ENCODE measurements at regions not wholly inside any gene's neighbourhood (a gene's known extent, or its start where the extent isn't known, plus 50 kb on each side); places are given as distances from the start of the nearest gene placed in this dataset.

- no CpG with 5 or more reads among the region's 1 CpG for WGBS (ENCODE audit: extremely low coverage, insufficient read length, low lambda C conversion rate)
- Histone ChIP-seq H4K8ac (replicated peaks; ENCODE audit: insufficient read length, low read depth, low read length) (no peak overlapping the region), H2AFZ (ENCODE audit: low read length) (no peak overlapping the region)
Measured at GRCh38 chr12:86741531-86741930, 485.3 kb upstream of the MGAT4C start.

More at GRCh38 chr12:86741531-86741930, 485.3 kb upstream of the MGAT4C start:
- H2BK120ac ChIP-seq (ENCODE audit: low read depth, low read length, poor library complexity, severe bottlenecking), result no peak overlapping the region
- no peaks in the 10 kb centered on the region for H3K79me1 ChIP-seq (ENCODE audit: insufficient read depth, low read depth, low read length, poor library complexity, severe bottlenecking)
- no peaks in the 10 kb centered on the region for H3K9me3 ChIP-seq (ENCODE audit: control insufficient read depth, low read depth, low read length)
- H3K27ac ChIP-seq (ENCODE audit: insufficient read length, low read depth, low read length), result no peak overlapping the region
- H3K56ac ChIP-seq (ENCODE audit: insufficient read length, low read depth, low read length), result no peak overlapping the region
- no peak overlapping the region for H2BK12ac ChIP-seq (ENCODE audit: insufficient read length, low read depth, low read length)
- no peak overlapping the region for H3K18ac ChIP-seq (ENCODE audit: insufficient read length, low read depth, low read length)
- Mint-ChIP-seq H3K9me3 (no peaks in the 10 kb centered on the region), H3K4me1 (0 out of 4 replicates have a peak, but pooled peaks cover 0 to 6% of the 10 kb centered on the region in 2 experiments), H3K27ac (no peak overlapping the region), H3K27me3 (ENCODE audit: low read depth) (no peaks in the 10 kb centered on the region), H3K36me3 (ENCODE audit: insufficient read depth in 1 of 3, low read depth in 3 of 3) (no peaks in the 10 kb centered on the region), H3K4me3 (no peak overlapping the region)
- H3T11ph ChIP-seq (ENCODE audit: low read length), result no peak overlapping the region
- H4K91ac ChIP-seq (ENCODE audit: insufficient read length, low read depth, low read length), result no peak overlapping the region
- H3K23ac ChIP-seq (ENCODE audit: insufficient read length, low read depth, low read length), result no peak overlapping the region
- no peaks in the 10 kb centered on the region for H4K20me1 ChIP-seq (ENCODE audit: control insufficient read depth, insufficient read depth, insufficient read length)
- no peak overlapping the region for H2BK5ac ChIP-seq (ENCODE audit: insufficient read length, low read length)
- no peak overlapping the region for H3K4ac ChIP-seq (ENCODE audit: low read depth, low read length)
- no peak overlapping the region for H2BK15ac ChIP-seq (ENCODE audit: low read depth, low read length)
- no peaks in the 10 kb centered on the region for H3K79me2 ChIP-seq (ENCODE audit: insufficient read depth, low read length)
- H2AK5ac ChIP-seq (ENCODE audit: insufficient read length, low read length), result no peak overlapping the region
- H4K5ac ChIP-seq (ENCODE audit: insufficient read length, low read depth, low read length), result no peak overlapping the region
- H3K4me2 ChIP-seq (ENCODE audit: insufficient read depth, insufficient read length, low read length), result no peak overlapping the region
- no peaks in the 10 kb centered on the region for H3K4me1 ChIP-seq (ENCODE audit: insufficient read depth, low read length)
- no peak for DNase-seq
- no peaks in the 10 kb centered on the region for H3K27me3 ChIP-seq (ENCODE audit: insufficient read depth, low read length)
- no peak for TF ChIP-seq CTCF (conservative IDR thresholded peaks at IDR 0.05)
- no peak overlapping the region for H2BK20ac ChIP-seq (ENCODE audit: low read depth, low read length, poor library complexity, severe bottlenecking)
- no peak overlapping the region for H3K14ac ChIP-seq (ENCODE audit: insufficient read depth, low read length)
- no peak overlapping the region for H3K9ac ChIP-seq (ENCODE audit: extremely low read depth, insufficient read length, low read length)
- no peaks in the 10 kb centered on the region for H3K23me2 ChIP-seq (ENCODE audit: insufficient read length, low read depth, low read length, poor library complexity, severe bottlenecking)
